ENCODE measurements at regions not wholly inside any gene's neighbourhood (a gene's known extent, or its start where the extent isn't known, plus 50 kb on each side); places are given as distances from the start of the nearest gene placed in this dataset.

GRCh38 chr2:236501026-236501425 lies 68.6 kb upstream of the ACKR3 start:
- no peaks in the 10 kb centered on the region for H4K20me1 ChIP-seq (ENCODE audit: insufficient read depth, poor library complexity, severe bottlenecking)

GRCh38 chr2:236501531-236501930 lies 68.1 kb upstream of the ACKR3 start:
- Histone ChIP-seq H3K27ac (no peak overlapping the region), H3K9me3 (ENCODE audit: low read depth) (no peaks in the 10 kb centered on the region), H3K4me3 (no peak overlapping the region), H3K4me1 (ENCODE audit: insufficient read depth) (no peaks in the 10 kb centered on the region), H3K79me2 (peaks cover 1% of the 10 kb centered on the region), H3K27me3 (no peaks in the 10 kb centered on the region), H3K9me2 (replicated peaks; ENCODE audit: insufficient read depth) (no peaks in the 10 kb centered on the region), H3K4me2 (no peak overlapping the region), H4K20me1 (ENCODE audit: insufficient read depth, poor library complexity, severe bottlenecking) (no peaks in the 10 kb centered on the region), H3K36me3 (replicated peaks; ENCODE audit: insufficient read depth, low read depth) (no peaks in the 10 kb centered on the region), H2AFZ (no peak overlapping the region)
- no peak for DNase-seq (ENCODE audit: low spot score)
- TF ChIP-seq EZH2 (IDR thresholded peaks at IDR 0.05; ENCODE audit: borderline replicate concordance): no peak
- no peak for TF ChIP-seq CTCF (IDR thresholded peaks at IDR 0.05; ENCODE audit: poor library complexity)
- 66% methylated on average over 4 of the region's 4 CpGs for WGBS (ENCODE audit: low lambda C conversion rate, missing lambda C conversion rate)

More at GRCh38 chr2:236501026-236501425, 68.6 kb upstream of the ACKR3 start:
- no peaks in the 10 kb centered on the region for H3K27me3 ChIP-seq
- TF ChIP-seq EZH2phosphoT487 (IDR thresholded peaks at IDR 0.05; ENCODE audit: low read depth, severe bottlenecking, unreplicated experiment) (no peak), EZH2 (IDR thresholded peaks at IDR 0.05; ENCODE audit: borderline replicate concordance) (no peak)
- no peaks in the 10 kb centered on the region for H3K36me3 ChIP-seq (replicated peaks; ENCODE audit: insufficient read depth, low read depth)
- no peaks in the 10 kb centered on the region for H3K79me2 ChIP-seq
- H3K27ac ChIP-seq: no peak overlapping the region
- DNase-seq (ENCODE audit: low spot score): no peak
- WGBS (ENCODE audit: low lambda C conversion rate, missing lambda C conversion rate): 94% methylated on average over 6 of the region's 6 CpGs
- no peaks in the 10 kb centered on the region for H3K9me3 ChIP-seq (ENCODE audit: low read depth)
- H2AFZ ChIP-seq: no peak overlapping the region
- no peaks in the 10 kb centered on the region for H3K9me2 ChIP-seq (replicated peaks; ENCODE audit: insufficient read depth)
- no peaks in the 10 kb centered on the region for H3K4me1 ChIP-seq (ENCODE audit: insufficient read depth)
- no peak overlapping the region for H3K4me2 ChIP-seq
- no peak overlapping the region for H3K4me3 ChIP-seq

- WGBS (ENCODE audit: low lambda C conversion rate, missing lambda C conversion rate): 74% methylated on average over 6 of the region's 6 CpGs
Measured at GRCh38 chr2:236503100-236503499, 66.5 kb upstream of the ACKR3 start.

GRCh38 chr2:236503583-236503982 lies 66.0 kb upstream of the ACKR3 start:
- DNase-seq (ENCODE audit: low spot score): no peak
- WGBS (ENCODE audit: low lambda C conversion rate, missing lambda C conversion rate): 83% methylated on average over 13 of the region's 13 CpGs

More at GRCh38 chr2:236503100-236503499, 66.5 kb upstream of the ACKR3 start:
- no peak for DNase-seq (ENCODE audit: low spot score)
- TF ChIP-seq EZH2 (IDR thresholded peaks at IDR 0.05; ENCODE audit: borderline replicate concordance): no peak
- TF ChIP-seq CTCF (IDR thresholded peaks at IDR 0.05; ENCODE audit: poor library complexity): peak; percentile 18
- H2AFZ ChIP-seq: no peak overlapping the region
- H4K20me1 ChIP-seq (ENCODE audit: insufficient read depth, poor library complexity, severe bottlenecking): no peaks in the 10 kb centered on the region
- H3K27me3 ChIP-seq: no peaks in the 10 kb centered on the region
- H3K4me1 ChIP-seq (ENCODE audit: insufficient read depth): no peaks in the 10 kb centered on the region
- no peaks in the 10 kb centered on the region for H3K9me3 ChIP-seq (ENCODE audit: low read depth)
- no peak overlapping the region for H3K27ac ChIP-seq
- H3K4me2 ChIP-seq: no peak overlapping the region
- H3K79me2 ChIP-seq: peaks cover 2% of the 10 kb centered on the region
- no peaks in the 10 kb centered on the region for H3K9me2 ChIP-seq (replicated peaks; ENCODE audit: insufficient read depth)
- no peak overlapping the region for H3K4me3 ChIP-seq
- no peaks in the 10 kb centered on the region for H3K36me3 ChIP-seq (replicated peaks; ENCODE audit: insufficient read depth, low read depth)

More at GRCh38 chr2:236503583-236503982, 66.0 kb upstream of the ACKR3 start:
- TF ChIP-seq CTCF (IDR thresholded peaks at IDR 0.05; ENCODE audit: poor library complexity) (no peak), EZH2phosphoT487 (IDR thresholded peaks at IDR 0.05; ENCODE audit: low read depth, severe bottlenecking, unreplicated experiment) (no peak), EZH2 (IDR thresholded peaks at IDR 0.05; ENCODE audit: borderline replicate concordance) (no peak)
- no peaks in the 10 kb centered on the region for H3K9me3 ChIP-seq (ENCODE audit: low read depth)
- H3K36me3 ChIP-seq (replicated peaks; ENCODE audit: insufficient read depth, low read depth): no peaks in the 10 kb centered on the region
- no peak overlapping the region for H3K4me2 ChIP-seq
- peaks cover 2% of the 10 kb centered on the region for H3K79me2 ChIP-seq
- no peaks in the 10 kb centered on the region for H4K20me1 ChIP-seq (ENCODE audit: insufficient read depth, poor library complexity, severe bottlenecking)
- H3K4me1 ChIP-seq (ENCODE audit: insufficient read depth): no peaks in the 10 kb centered on the region
- H3K27ac ChIP-seq: no peak overlapping the region
- no peaks in the 10 kb centered on the region for H3K9me2 ChIP-seq (replicated peaks; ENCODE audit: insufficient read depth)
- H3K27me3 ChIP-seq: no peaks in the 10 kb centered on the region
- H2AFZ ChIP-seq: no peak overlapping the region
- H3K4me3 ChIP-seq: no peak overlapping the region

Data from hepatocyte (in vitro differentiated cells).